Stimulated activated naive CD8-positive, alpha-beta T cell treated with anti-CD3 and anti-CD28 coated beads, Interleukin-15, Interleukin-2, amounts not matched to agents 100 U/mL and 50 U/mL, for 24 hours (primary cell): ENCODE measurements at regions not wholly inside any gene's neighbourhood (a gene's known extent, or its start where the extent isn't known, plus 50 kb on each side); places are given as distances from the start of the nearest gene placed in this dataset.

Experiments
- ATAC-seq: fragments of 150-1000 bp; cut with Tn5 transposase; one replicate; pipeline ENCODE4 v1.10.0; 2021
- DNase-seq: peaks from one replicate; pipeline ENCODE4 v3.0.0; 2021

GRCh38 chr11:96614101-96614500 lies 224.3 kb downstream of the JRKL start:
- ATAC-seq (no peak), DNase-seq (no peak)

GRCh38 chr11:96614846-96615245 lies 225.0 kb downstream of the JRKL start:
- ATAC-seq: no peak
- no peak for DNase-seq

GRCh38 chr11:96620464-96621044 lies 230.7 kb downstream of the JRKL start:
- DNase-seq: no peak
- ATAC-seq: no peak

- ATAC-seq: no peak
- DNase-seq: no peak
Observed at GRCh38 chr11:96621161-96621560, 231.3 kb downstream of the JRKL start.

- ATAC-seq: no peak
- DNase-seq: no peak
Observed at GRCh38 chr11:96622026-96622634, 232.3 kb downstream of the JRKL start.

GRCh38 chr11:96624126-96624525 lies 234.3 kb downstream of the JRKL start:
- DNase-seq: no peak

GRCh38 chr11:96627376-96627775 lies 237.6 kb downstream of the JRKL start:
- DNase-seq: no peak
- no peak for ATAC-seq

More at GRCh38 chr11:96624126-96624525, 234.3 kb downstream of the JRKL start:
- no peak for ATAC-seq

- DNase-seq (no peak), ATAC-seq (no peak)
Observed at GRCh38 chr11:96635655-96636054, 245.8 kb downstream of the JRKL start.

- ATAC-seq: no peak
- no peak for DNase-seq
Observed at GRCh38 chr11:96641261-96641660, 251.4 kb downstream of the JRKL start.

- ATAC-seq: no peak
- DNase-seq: no peak
Observed at GRCh38 chr11:96642583-96642982, 252.8 kb downstream of the JRKL start.

- DNase-seq (no peak), ATAC-seq (no peak)
Observed at GRCh38 chr11:96643173-96643572, 253.4 kb downstream of the JRKL start.

GRCh38 chr11:96647621-96648020 lies 257.8 kb downstream of the JRKL start:
- no peak for ATAC-seq
- no peak for DNase-seq

GRCh38 chr11:96648991-96649390 lies 259.2 kb downstream of the JRKL start:
- ATAC-seq (no peak), DNase-seq (no peak)

GRCh38 chr11:96652516-96652915 lies 262.7 kb downstream of the JRKL start:
- DNase-seq: no peak
- no peak for ATAC-seq

GRCh38 chr11:96655474-96655873 lies 265.7 kb downstream of the JRKL start:
- ATAC-seq (no peak), DNase-seq (no peak)

GRCh38 chr11:96658436-96658835 lies 268.6 kb downstream of the JRKL start:
- DNase-seq: no peak
- ATAC-seq: no peak

GRCh38 chr11:96664110-96664509 lies 274.3 kb downstream of the JRKL start:
- DNase-seq: no peak
- ATAC-seq: no peak

GRCh38 chr11:96680211-96681018 lies 290.6 kb downstream of the JRKL start:
- no peak for ATAC-seq

GRCh38 chr11:96681019-96681716 lies 291.4 kb downstream of the JRKL start:
- no peak for DNase-seq
- no peak for ATAC-seq

More at GRCh38 chr11:96680211-96681018, 290.6 kb downstream of the JRKL start:
- DNase-seq: no peak

GRCh38 chr11:96694338-96694737 lies 304.5 kb downstream of the JRKL start:
- DNase-seq (no peak), ATAC-seq (no peak)

- DNase-seq: no peak
- no peak for ATAC-seq
Observed at GRCh38 chr11:96696731-96697130, 306.9 kb downstream of the JRKL start.

GRCh38 chr11:96697466-96697865 lies 307.7 kb downstream of the JRKL start:
- DNase-seq (no peak), ATAC-seq (no peak)

- no peak for DNase-seq
- no peak for ATAC-seq
Observed at GRCh38 chr11:96704847-96705246, 315.0 kb downstream of the JRKL start.
